ENCODE measurements at regions not wholly inside any gene's neighbourhood (a gene's known extent, or its start where the extent isn't known, plus 50 kb on each side); places are given as distances from the start of the nearest gene placed in this dataset.
A peak's percentile ranks its signal among the peaks of the same experiment; 100 is the strongest.

DNA sequence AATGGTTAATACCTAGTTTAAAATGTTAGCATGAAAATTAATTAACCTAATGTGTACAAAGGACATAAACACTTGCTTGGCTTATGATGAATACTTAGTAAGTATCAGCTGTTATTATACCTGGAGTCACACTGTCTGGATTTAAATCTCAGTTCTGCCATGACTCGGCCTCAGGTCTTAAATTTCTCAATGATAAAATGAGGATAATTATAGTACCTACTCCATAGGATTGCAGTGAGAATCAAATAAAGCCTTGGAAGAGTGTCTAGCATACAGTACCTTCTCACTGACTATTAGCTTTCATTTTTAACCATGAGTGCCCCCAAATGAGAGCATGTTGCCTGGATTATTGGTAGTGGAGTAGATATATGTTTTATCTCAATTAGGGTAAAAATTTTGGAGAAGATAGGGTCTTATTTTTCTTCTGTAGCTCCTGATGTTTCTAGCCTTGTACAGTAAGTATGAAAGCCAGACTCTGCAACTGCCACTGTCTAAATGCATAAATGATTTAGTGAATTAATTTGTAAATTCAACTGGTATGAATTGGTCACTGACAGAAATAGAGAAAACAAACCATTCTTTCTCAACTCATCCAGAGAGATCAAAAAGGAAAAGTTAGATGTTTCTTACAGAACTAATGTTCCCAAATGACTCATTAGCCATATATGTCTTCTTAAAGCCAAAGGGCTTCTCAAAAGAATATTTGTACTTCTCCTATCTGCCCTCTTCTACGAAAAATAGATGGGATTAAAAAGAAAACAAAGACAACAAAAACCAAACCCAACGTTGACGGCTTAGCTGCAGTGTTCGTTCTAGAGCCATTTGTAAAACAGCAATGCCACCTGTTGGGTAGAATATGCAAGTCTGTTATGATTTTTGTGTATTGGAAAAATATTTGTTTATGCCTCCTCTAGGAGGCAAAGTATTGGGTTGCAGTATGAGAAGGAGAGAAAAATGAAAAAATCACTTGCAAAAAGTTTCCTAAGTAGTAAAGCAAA is 53.8 kb upstream of the MROH9 start:
- no peak for ATAC-seq
- TF ChIP-seq, protein P1, sequence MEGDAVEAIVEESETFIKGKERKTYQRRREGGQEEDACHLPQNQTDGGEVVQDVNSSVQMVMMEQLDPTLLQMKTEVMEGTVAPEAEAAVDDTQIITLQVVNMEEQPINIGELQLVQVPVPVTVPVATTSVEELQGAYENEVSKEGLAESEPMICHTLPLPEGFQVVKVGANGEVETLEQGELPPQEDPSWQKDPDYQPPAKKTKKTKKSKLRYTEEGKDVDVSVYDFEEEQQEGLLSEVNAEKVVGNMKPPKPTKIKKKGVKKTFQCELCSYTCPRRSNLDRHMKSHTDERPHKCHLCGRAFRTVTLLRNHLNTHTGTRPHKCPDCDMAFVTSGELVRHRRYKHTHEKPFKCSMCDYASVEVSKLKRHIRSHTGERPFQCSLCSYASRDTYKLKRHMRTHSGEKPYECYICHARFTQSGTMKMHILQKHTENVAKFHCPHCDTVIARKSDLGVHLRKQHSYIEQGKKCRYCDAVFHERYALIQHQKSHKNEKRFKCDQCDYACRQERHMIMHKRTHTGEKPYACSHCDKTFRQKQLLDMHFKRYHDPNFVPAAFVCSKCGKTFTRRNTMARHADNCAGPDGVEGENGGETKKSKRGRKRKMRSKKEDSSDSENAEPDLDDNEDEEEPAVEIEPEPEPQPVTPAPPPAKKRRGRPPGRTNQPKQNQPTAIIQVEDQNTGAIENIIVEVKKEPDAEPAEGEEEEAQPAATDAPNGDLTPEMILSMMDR (IDR thresholded peaks at IDR 0.05): peak; percentile 50; the same call in 1 of the 2 replicates
- no peak for TF ChIP-seq TCF7L2 (IDR thresholded peaks at IDR 0.05; ENCODE audit: low read depth, low read length)
- in situ Hi-C loops (cut with HindIII; ENCODE audit: low pct_unique_long_range_greater_than_20kb, low sequenced_read_pairs): no loop called here
- intact Hi-C loops (cut with micrococcal nuclease; ENCODE audit: unreplicated experiment): loop anchor here (5.0 kb wide), 1 partner anchor 194 kb away; no protein-coding TSS in a partner anchor
- BruUV-seq (replicated peaks): no TSS peak
- CTCF ChIA-PET: no interaction called here
- H3K27me3 ChIP-seq (ENCODE audit: control insufficient read depth, insufficient read depth, low read length): no peaks in the 10 kb centered on the region
- no peaks in the 10 kb centered on the region for H3K36me3 ChIP-seq (ENCODE audit: control insufficient read depth, insufficient read depth, low read length)
- peak; percentile 12 for DNase-seq (ENCODE audit: low read depth, low spot score)
- H3K4me1 ChIP-seq (ENCODE audit: control insufficient read depth, insufficient read depth, low read length): no peaks in the 10 kb centered on the region; the same call in 1 of the 2 replicates
- H3K27ac ChIP-seq (ENCODE audit: low read length): no peak overlapping the region
- H3K4me3 ChIP-seq (ENCODE audit: low read depth in 2 of 2, low read length in 2 of 2): no peak overlapping the region
- POLR2A ChIA-PET: no interaction called here
- H3K9me3 ChIP-seq (ENCODE audit: control insufficient read depth, insufficient read depth, low read depth, low read length): no peaks in the 10 kb centered on the region
